ENCODE measurements at regions not wholly inside any gene's neighbourhood (a gene's known extent, or its start where the extent isn't known, plus 50 kb on each side); places are given as distances from the start of the nearest gene placed in this dataset.
"Not testable (repeated sequence)": the region's sequence is repeated elsewhere in the genome, so short reads cannot be mapped to it uniquely, and the experiment has no call there.

GRCh38 chr12:25315388-25315787 lies 64.7 kb upstream of the KRAS start:
- ChIA-PET POLR2A (ENCODE audit: low non-redundant PET) (no interaction called here), CTCF (no interaction called here)
- Histone ChIP-seq H3K4me3 (ENCODE audit: low read depth, low read length, poor library complexity, severe bottlenecking) (no peak overlapping the region), H3K27me3 (replicated peaks; ENCODE audit: insufficient read depth, low read depth, low read length, poor library complexity) (no peaks in the 10 kb centered on the region), H3K4me1 (ENCODE audit: insufficient read depth, low read length, poor library complexity, severe bottlenecking) (peaks cover 4% of the 10 kb centered on the region), H3K36me3 (ENCODE audit: insufficient read depth, low read length, poor library complexity, severe bottlenecking) (no peaks in the 10 kb centered on the region), H3K27ac (ENCODE audit: low read depth, low read length, poor library complexity, severe bottlenecking) (no peak overlapping the region), H3K9me3 (ENCODE audit: low read depth, low read length, poor library complexity, severe bottlenecking) (no peaks in the 10 kb centered on the region)
- TF ChIP-seq, protein P1, sequence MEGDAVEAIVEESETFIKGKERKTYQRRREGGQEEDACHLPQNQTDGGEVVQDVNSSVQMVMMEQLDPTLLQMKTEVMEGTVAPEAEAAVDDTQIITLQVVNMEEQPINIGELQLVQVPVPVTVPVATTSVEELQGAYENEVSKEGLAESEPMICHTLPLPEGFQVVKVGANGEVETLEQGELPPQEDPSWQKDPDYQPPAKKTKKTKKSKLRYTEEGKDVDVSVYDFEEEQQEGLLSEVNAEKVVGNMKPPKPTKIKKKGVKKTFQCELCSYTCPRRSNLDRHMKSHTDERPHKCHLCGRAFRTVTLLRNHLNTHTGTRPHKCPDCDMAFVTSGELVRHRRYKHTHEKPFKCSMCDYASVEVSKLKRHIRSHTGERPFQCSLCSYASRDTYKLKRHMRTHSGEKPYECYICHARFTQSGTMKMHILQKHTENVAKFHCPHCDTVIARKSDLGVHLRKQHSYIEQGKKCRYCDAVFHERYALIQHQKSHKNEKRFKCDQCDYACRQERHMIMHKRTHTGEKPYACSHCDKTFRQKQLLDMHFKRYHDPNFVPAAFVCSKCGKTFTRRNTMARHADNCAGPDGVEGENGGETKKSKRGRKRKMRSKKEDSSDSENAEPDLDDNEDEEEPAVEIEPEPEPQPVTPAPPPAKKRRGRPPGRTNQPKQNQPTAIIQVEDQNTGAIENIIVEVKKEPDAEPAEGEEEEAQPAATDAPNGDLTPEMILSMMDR (conservative IDR thresholded peaks at IDR 0.05; ENCODE audit: low read depth, low read length) = no peak
- no peak for TF ChIP-seq EZH2 (IDR thresholded peaks at IDR 0.05; ENCODE audit: borderline replicate concordance, low read depth, low read length, poor library complexity, severe bottlenecking)
- no peak for DNase-seq (ENCODE audit: low spot score)
- no TSS peak for BruUV-seq (replicated peaks)
- intact Hi-C loops (cut with micrococcal nuclease; ENCODE audit: unreplicated experiment) = no loop called here

DNA sequence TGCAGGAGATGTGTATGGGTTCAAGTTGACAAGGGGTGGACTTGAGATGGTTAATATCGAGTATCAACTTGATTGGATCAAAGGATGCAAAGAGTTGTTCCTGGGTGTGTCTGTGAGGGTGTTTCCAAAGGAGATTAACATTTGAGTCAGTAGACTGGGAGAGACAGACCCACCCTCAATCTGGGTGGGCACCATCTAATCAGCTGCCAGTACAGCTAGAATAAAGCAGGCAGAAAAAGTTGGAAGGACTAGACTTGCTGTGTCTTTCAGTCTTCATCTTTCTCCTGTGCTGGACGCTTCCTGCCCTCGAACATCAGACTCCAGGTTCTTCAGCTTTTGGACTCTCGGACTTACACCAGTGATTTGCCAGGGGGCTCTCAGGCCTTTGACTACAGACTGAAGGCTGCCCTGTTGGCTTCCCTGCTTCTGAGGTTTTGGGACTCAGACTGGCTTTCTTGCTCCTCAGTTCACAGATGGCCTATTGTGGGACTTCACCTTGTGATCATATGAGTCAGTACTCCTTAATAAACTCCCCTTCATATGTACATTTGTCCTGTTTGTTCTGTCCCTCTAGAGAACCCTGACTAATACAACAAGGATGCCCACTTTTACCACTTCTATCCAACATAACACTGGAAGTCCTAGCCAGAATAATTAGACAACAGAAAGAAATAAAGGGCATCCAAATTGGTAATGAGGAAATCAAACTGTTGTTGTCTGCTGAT lies 62.7 kb upstream of the KRAS start:
- H3K4me1 ChIP-seq (ENCODE audit: insufficient read depth, low read length, poor library complexity, severe bottlenecking); CTCF ChIA-PET; POLR2A ChIA-PET (ENCODE audit: low non-redundant PET); intact Hi-C loops (cut with micrococcal nuclease; ENCODE audit: unreplicated experiment); H3K4me3 ChIP-seq (ENCODE audit: low read depth, low read length, poor library complexity, severe bottlenecking); DNase-seq (ENCODE audit: low spot score); H3K27me3 ChIP-seq (replicated peaks; ENCODE audit: insufficient read depth, low read depth, low read length, poor library complexity); BruUV-seq (replicated peaks); H3K27ac ChIP-seq (ENCODE audit: low read depth, low read length, poor library complexity, severe bottlenecking); H3K36me3 ChIP-seq (ENCODE audit: insufficient read depth, low read length, poor library complexity, severe bottlenecking); H3K9me3 ChIP-seq (ENCODE audit: low read depth, low read length, poor library complexity, severe bottlenecking): not testable (repeated sequence)

DNA sequence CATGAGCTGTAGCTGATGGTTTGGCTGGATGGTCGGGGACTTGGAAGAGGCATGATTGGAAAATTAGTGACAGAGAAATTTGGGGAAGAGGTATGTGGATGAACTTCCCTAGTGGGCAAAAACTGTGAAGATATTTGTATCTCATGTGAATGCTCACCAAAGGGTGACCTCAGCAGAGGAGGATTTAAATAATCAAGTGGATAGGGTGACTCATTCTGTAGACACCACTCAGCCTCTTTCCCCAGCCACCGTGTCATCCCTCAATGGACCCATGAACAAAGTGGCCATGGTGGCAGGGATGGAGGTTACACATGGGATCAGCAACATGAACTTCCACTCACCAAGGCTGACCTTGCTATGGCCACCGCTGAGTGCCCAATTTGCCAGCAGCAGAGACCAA lies 60.8 kb upstream of the KRAS start:
- DNase-seq (ENCODE audit: low spot score) = no peak
- TF ChIP-seq, protein P1 (conservative IDR thresholded peaks at IDR 0.05; ENCODE audit: low read depth, low read length) = no peak
- TF ChIP-seq EZH2 (IDR thresholded peaks at IDR 0.05; ENCODE audit: borderline replicate concordance, low read depth, low read length, poor library complexity, severe bottlenecking) = no peak
- ChIA-PET CTCF (no interaction called here), POLR2A (ENCODE audit: low non-redundant PET) (no interaction called here)
- no TSS peak for BruUV-seq (replicated peaks)
- Histone ChIP-seq H3K4me3 (ENCODE audit: low read depth, low read length, poor library complexity, severe bottlenecking) (no peak overlapping the region), H3K9me3 (ENCODE audit: low read depth, low read length, poor library complexity, severe bottlenecking) (no peaks in the 10 kb centered on the region), H3K27me3 (replicated peaks; ENCODE audit: insufficient read depth, low read depth, low read length, poor library complexity) (no peaks in the 10 kb centered on the region), H3K27ac (ENCODE audit: low read depth, low read length, poor library complexity, severe bottlenecking) (no peak overlapping the region), H3K36me3 (ENCODE audit: insufficient read depth, low read length, poor library complexity, severe bottlenecking) (no peaks in the 10 kb centered on the region), H3K4me1 (ENCODE audit: insufficient read depth, low read length, poor library complexity, severe bottlenecking) (no peaks in the 10 kb centered on the region)
- intact Hi-C loops (cut with micrococcal nuclease; ENCODE audit: unreplicated experiment) = no loop called here

DNA sequence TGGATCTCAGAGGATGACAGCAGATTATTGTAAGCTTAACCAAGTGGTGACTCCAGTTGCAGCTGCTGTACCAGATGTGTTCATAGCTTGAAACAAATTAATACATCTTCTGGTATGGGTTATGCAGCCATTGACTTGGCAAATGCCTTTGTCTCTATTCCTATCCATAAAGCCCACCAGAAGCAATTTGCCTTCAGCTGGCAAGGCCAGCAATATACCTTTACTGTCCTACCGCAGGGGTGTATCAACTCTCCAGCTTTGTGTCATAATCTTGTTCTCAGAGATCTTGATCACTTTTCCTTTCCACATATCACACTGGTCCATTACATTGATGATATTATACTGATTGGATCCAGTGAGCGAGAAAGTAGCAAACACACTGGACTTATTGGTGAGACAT lies 59.3 kb upstream of the KRAS start:
- CTCF ChIA-PET; H3K4me3 ChIP-seq (ENCODE audit: low read depth, low read length, poor library complexity, severe bottlenecking); POLR2A ChIA-PET (ENCODE audit: low non-redundant PET): not testable (repeated sequence)

More for the DNA sequence above, 59.3 kb upstream of the KRAS start:
- H3K27me3 ChIP-seq (replicated peaks; ENCODE audit: insufficient read depth, low read depth, low read length, poor library complexity); H3K27ac ChIP-seq (ENCODE audit: low read depth, low read length, poor library complexity, severe bottlenecking); H3K9me3 ChIP-seq (ENCODE audit: low read depth, low read length, poor library complexity, severe bottlenecking); H3K36me3 ChIP-seq (ENCODE audit: insufficient read depth, low read length, poor library complexity, severe bottlenecking); intact Hi-C loops (cut with micrococcal nuclease; ENCODE audit: unreplicated experiment); H3K4me1 ChIP-seq (ENCODE audit: insufficient read depth, low read length, poor library complexity, severe bottlenecking); DNase-seq (ENCODE audit: low spot score); BruUV-seq (replicated peaks): not testable (repeated sequence)
